RWPE1 (cell line): ENCODE measurements at regions not wholly inside any gene's neighbourhood (a gene's known extent, or its start where the extent isn't known, plus 50 kb on each side); places are given as distances from the start of the nearest gene placed in this dataset.

Source experiments
- CTCF ChIA-PET: fragments of 350-600 bp; sonication (Branson Sonifier 250); formaldehyde crosslinking; extraction: SDS; loops from one replicate; lab custom pipeline; 2021; lab: Yijun Ruan, JAX
- POLR2A ChIA-PET: fragments of 400-600 bp; formaldehyde crosslinking; extraction: SDS; loops from one replicate; lab custom pipeline; 2020; ENCODE audit warnings: antibody characterized with exemption; ENCODE audit not compliant: low non-redundant PET; lab: Yijun Ruan, JAX
- DNase-seq: peaks from one replicate; pipeline ENCODE4 v3.0.0; 2012; ENCODE audit warnings: low spot score
- H3K27ac ChIP-seq: fragments of 450-650 bp; 2 replicates; pipeline ENCODE4 v1.5.1; 2017
- CTCF ChIP-seq: fragments of 450-650 bp; conservative IDR thresholded peaks from 2 replicates; pipeline ENCODE4 v1.5.1; 2017; ENCODE audit warnings: low read depth, mild to moderate bottlenecking

- TF ChIP-seq CTCF, result no peak
- no peak overlapping the region for H3K27ac ChIP-seq
- ChIA-PET POLR2A (no interaction called here), CTCF (no interaction called here)
- no peak for DNase-seq
Observed at GRCh38 chr22:48856308-48856615, 971.4 kb downstream of the BRD1 start.

- ChIA-PET POLR2A (no interaction called here), CTCF (no interaction called here)
- no peak overlapping the region for H3K27ac ChIP-seq
- TF ChIP-seq CTCF, result no peak
- DNase-seq, result no peak
Observed at GRCh38 chr22:48855593-48856307, 971.9 kb downstream of the BRD1 start.

GRCh38 chr22:48855013-48855412 lies 972.7 kb downstream of the BRD1 start:
- TF ChIP-seq CTCF, result no peak
- CTCF ChIA-PET, result no interaction called here
- no peak for DNase-seq
- POLR2A ChIA-PET, result no interaction called here
- no peak overlapping the region for H3K27ac ChIP-seq

GRCh38 chr22:48853627-48854240 lies 973.9 kb downstream of the BRD1 start:
- ChIA-PET POLR2A (no interaction called here), CTCF (no interaction called here)

GRCh38 chr22:48851933-48852549 lies 975.6 kb downstream of the BRD1 start:
- H3K27ac ChIP-seq, result no peak overlapping the region
- ChIA-PET CTCF (no interaction called here), POLR2A (no interaction called here)
- DNase-seq, result no peak
- no peak for TF ChIP-seq CTCF

More at GRCh38 chr22:48853627-48854240, 973.9 kb downstream of the BRD1 start:
- H3K27ac ChIP-seq, result no peak overlapping the region
- DNase-seq, result no peak
- TF ChIP-seq CTCF, result no peak

- TF ChIP-seq CTCF, result no peak
- H3K27ac ChIP-seq, result no peak overlapping the region
- no peak for DNase-seq
- CTCF ChIA-PET, result no interaction called here
- POLR2A ChIA-PET, result no interaction called here
Observed at GRCh38 chr22:48850658-48851287, 976.9 kb downstream of the BRD1 start.
